CD4-positive, alpha-beta T cell treated with Interleukin-15 for 1 hour (primary cell): ENCODE measurements at regions not wholly inside any gene's neighbourhood (a gene's known extent, or its start where the extent isn't known, plus 50 kb on each side); places are given as distances from the start of the nearest gene placed in this dataset.

Experiments
- DNase-seq: peaks from one replicate; pipeline ENCODE4 v3.0.0-alpha.2; 2020

- DNase-seq: no peak
Observed at GRCh38 chr9:68648971-68649370, 56.1 kb upstream of the PIP5K1B start.

- DNase-seq: no peak
Observed at GRCh38 chr9:68651280-68651893, 53.7 kb upstream of the PIP5K1B start.

GRCh38 chr9:68653141-68653595 is 51.9 kb upstream of the PIP5K1B start:
- no peak for DNase-seq

GRCh38 chr9:68654075-68654474 is 51.0 kb upstream of the PIP5K1B start:
- no peak for DNase-seq
